Neural progenitor cell (in vitro differentiated cells): ENCODE measurements at regions not wholly inside any gene's neighbourhood (a gene's known extent, or its start where the extent isn't known, plus 50 kb on each side); places are given as distances from the start of the nearest gene placed in this dataset.
"Not testable (repeated sequence)": the region's sequence is repeated elsewhere in the genome, so short reads cannot be mapped to it uniquely, and the experiment has no call there.

Source experiments
- DNase-seq: peaks from one replicate; pipeline ENCODE4 v3.0.0-alpha.2; 2016; ENCODE audit warnings: low spot score
- H2AFZ ChIP-seq: fragments of 200-600 bp; sonication (generic); replicated peaks from 2 replicates; pipeline ENCODE4 v1.6.1; 2016; ENCODE audit warnings: antibody characterized with exemption
- H3F3A ChIP-seq: fragments of 200-600 bp; sonication (generic); 2 replicates; pipeline ENCODE4 v1.6.1; 2016; ENCODE audit warnings: antibody characterized with exemption, low read depth
- H3K27ac ChIP-seq: fragments of 200-600 bp; sonication (generic); 2 replicates; pipeline ENCODE4 v1.5.1; 2016; ENCODE audit warnings: mild to moderate bottlenecking
- H3K27me3 ChIP-seq: fragments of 200-600 bp; sonication (generic); 2 replicates; pipeline ENCODE4 v1.6.1; 2016; ENCODE audit warnings: mild to moderate bottlenecking, moderate library complexity
- H3K36me3 ChIP-seq: fragments of 200-600 bp; sonication (generic); 2 replicates; pipeline ENCODE4 v1.5.1; 2016
- H3K4me1 ChIP-seq: fragments of 200-600 bp; sonication (generic); 2 replicates; pipeline ENCODE4 v1.6.1; 2016; ENCODE audit warnings: mixed run types
- H3K4me2 ChIP-seq: fragments of 200-600 bp; sonication (generic); 2 replicates; pipeline ENCODE4 v1.6.1; 2016
- H3K4me3 ChIP-seq: fragments of 200-600 bp; sonication (generic); 2 replicates; pipeline ENCODE4 v1.5.1; 2016
- H3K79me2 ChIP-seq: fragments of 200-600 bp; sonication (generic); 2 replicates; pipeline ENCODE4 v1.6.1; 2016; ENCODE audit warnings: low read depth
- H3K9ac ChIP-seq: fragments of 200-600 bp; sonication (generic); 2 replicates; pipeline ENCODE4 v1.6.1; 2016
- H3K9me3 ChIP-seq: fragments of 200-600 bp; sonication (generic); 2 replicates; pipeline ENCODE4 v1.5.1; 2016; ENCODE audit warnings: low read depth
- H4K20me1 ChIP-seq: fragments of 200-600 bp; sonication (generic); 2 replicates; pipeline ENCODE4 v1.6.1; 2016; ENCODE audit warnings: low read depth
- H3K27ac Mint-ChIP-seq: 3 replicates; pipeline ENCODE4 v1.8.0; 2021; ENCODE audit warnings: mixed read lengths
- H3K27me3 Mint-ChIP-seq: 2 replicates; pipeline ENCODE4 v1.8.0; 2022; ENCODE audit warnings: low read depth, mild to moderate bottlenecking, inconsistent platforms, moderate library complexity, mixed read lengths; ENCODE audit not compliant: insufficient read depth
- H3K36me3 Mint-ChIP-seq: 3 replicates; pipeline ENCODE4 v1.8.0; 2021; ENCODE audit warnings: mixed read lengths
- H3K4me1 Mint-ChIP-seq: 3 replicates; pipeline ENCODE4 v1.8.0; 2021; ENCODE audit warnings: mixed read lengths
- H3K4me3 Mint-ChIP-seq: 3 replicates; pipeline ENCODE4 v1.8.0; 2021; ENCODE audit warnings: mild to moderate bottlenecking, moderate library complexity, mixed read lengths
- H3K9me3 Mint-ChIP-seq: 3 replicates; pipeline ENCODE4 v1.8.0; 2020; ENCODE audit warnings: mixed read lengths
- EZH2 ChIP-seq: fragments of 200-600 bp; sonication (generic); IDR thresholded peaks from 2 replicates; pipeline ENCODE4 v1.6.1; 2017; ENCODE audit warnings: antibody characterized with exemption, mild to moderate bottlenecking, moderate library complexity
- EZH2phosphoT487 ChIP-seq: fragments of 200-600 bp; sonication (generic); IDR thresholded peaks from 2 replicates; pipeline ENCODE4 v1.6.1; 2017; ENCODE audit warnings: antibody characterized with exemption
- TF ChIP-seq, protein P1 (sequence below): fragments of 200-600 bp; sonication (generic); IDR thresholded peaks from 2 replicates; pipeline ENCODE4 v1.5.1; 2017; ENCODE audit warnings: antibody characterized with exemption, mild to moderate bottlenecking

DNA sequence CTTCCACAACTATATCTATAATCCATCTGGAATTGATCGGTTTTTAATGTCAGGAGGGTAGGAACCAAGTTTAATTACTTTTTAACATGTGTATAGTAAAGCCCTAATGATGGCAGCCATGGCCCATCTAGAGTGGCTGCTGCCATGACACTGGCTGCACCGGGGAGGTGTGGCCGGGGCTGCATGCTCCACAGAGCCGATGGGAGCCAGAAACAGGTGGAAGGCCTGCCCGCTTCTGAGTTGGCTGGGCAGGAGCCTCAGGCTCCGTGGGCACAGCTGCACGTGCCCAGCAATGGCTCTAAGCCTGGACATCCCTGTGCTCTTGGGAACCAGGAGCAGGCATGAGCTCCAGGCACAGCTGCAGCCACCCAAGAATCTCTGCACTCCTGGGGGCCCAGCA lies 73.0 kb downstream of the GBP6 start:
- Histone ChIP-seq H4K20me1 (no peaks in the 10 kb centered on the region), H2AFZ (no peak overlapping the region), H3F3A (no peaks in the 10 kb centered on the region), H3K4me3 (no peak overlapping the region), H3K4me1 (peaks cover 10% of the 10 kb centered on the region), H3K4me2 (no peak overlapping the region), H3K27me3 (no peaks in the 10 kb centered on the region), H3K27ac (no peak overlapping the region), H3K36me3 (no peaks in the 10 kb centered on the region), H3K79me2 (no peaks in the 10 kb centered on the region), H3K9ac (no peak overlapping the region), H3K9me3 (no peaks in the 10 kb centered on the region)
- Mint-ChIP-seq H3K27me3 (peaks cover 3% of the 10 kb centered on the region), H3K36me3 (peaks cover 2% of the 10 kb centered on the region), H3K4me1 (no peaks in the 10 kb centered on the region), H3K9me3 (peaks cover 14% of the 10 kb centered on the region), H3K4me3 (no peak overlapping the region), H3K27ac (no peak overlapping the region)
- TF ChIP-seq EZH2 = no peak
- TF ChIP-seq, protein P1, sequence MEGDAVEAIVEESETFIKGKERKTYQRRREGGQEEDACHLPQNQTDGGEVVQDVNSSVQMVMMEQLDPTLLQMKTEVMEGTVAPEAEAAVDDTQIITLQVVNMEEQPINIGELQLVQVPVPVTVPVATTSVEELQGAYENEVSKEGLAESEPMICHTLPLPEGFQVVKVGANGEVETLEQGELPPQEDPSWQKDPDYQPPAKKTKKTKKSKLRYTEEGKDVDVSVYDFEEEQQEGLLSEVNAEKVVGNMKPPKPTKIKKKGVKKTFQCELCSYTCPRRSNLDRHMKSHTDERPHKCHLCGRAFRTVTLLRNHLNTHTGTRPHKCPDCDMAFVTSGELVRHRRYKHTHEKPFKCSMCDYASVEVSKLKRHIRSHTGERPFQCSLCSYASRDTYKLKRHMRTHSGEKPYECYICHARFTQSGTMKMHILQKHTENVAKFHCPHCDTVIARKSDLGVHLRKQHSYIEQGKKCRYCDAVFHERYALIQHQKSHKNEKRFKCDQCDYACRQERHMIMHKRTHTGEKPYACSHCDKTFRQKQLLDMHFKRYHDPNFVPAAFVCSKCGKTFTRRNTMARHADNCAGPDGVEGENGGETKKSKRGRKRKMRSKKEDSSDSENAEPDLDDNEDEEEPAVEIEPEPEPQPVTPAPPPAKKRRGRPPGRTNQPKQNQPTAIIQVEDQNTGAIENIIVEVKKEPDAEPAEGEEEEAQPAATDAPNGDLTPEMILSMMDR = no peak
- no peak for TF ChIP-seq EZH2phosphoT487
- no peak for DNase-seq

DNA sequence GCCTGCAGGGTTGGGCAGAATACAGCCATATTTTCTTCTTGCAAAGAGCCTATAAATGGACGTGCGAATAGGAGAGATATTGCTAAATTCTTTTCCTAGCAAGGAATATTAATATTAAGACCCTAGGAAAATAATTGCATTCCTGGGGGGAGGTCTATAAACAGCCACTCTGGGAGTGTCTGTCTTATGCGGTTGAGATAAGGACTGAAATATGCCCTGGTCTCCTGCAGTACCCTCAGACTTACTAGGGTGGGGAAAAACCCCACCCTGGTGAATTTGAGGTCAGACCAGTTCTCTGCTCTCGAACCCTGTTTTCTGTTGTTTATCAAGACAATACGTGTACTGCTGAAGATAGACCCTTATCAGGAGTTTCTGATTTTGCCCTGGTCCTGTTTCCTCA lies 74.4 kb downstream of the GBP6 start:
- not testable (repeated sequence) for H3K36me3 Mint-ChIP-seq

GRCh38 chr1:89440911-89441310 lies 77.1 kb downstream of the GBP6 start:
- H3K4me2 ChIP-seq = no peak overlapping the region
- no peak overlapping the region for H2AFZ ChIP-seq
- peaks cover 2% of the 10 kb centered on the region for H3K36me3 Mint-ChIP-seq
- no peaks in the 10 kb centered on the region for H3K79me2 ChIP-seq
- no peaks in the 10 kb centered on the region for H3K27me3 ChIP-seq
- H3K36me3 ChIP-seq = no peaks in the 10 kb centered on the region
- no peaks in the 10 kb centered on the region for H3F3A ChIP-seq
- peaks cover 4% of the 10 kb centered on the region for H3K27me3 Mint-ChIP-seq
- no peaks in the 10 kb centered on the region for H4K20me1 ChIP-seq
- H3K9ac ChIP-seq = no peak overlapping the region
- H3K27ac Mint-ChIP-seq = no peak overlapping the region
- H3K4me1 ChIP-seq = no peaks in the 10 kb centered on the region
- no peak overlapping the region for H3K4me3 Mint-ChIP-seq
- H3K9me3 ChIP-seq = no peaks in the 10 kb centered on the region
- no peaks in the 10 kb centered on the region for H3K4me1 Mint-ChIP-seq
- no peak overlapping the region for H3K4me3 ChIP-seq
- no peak overlapping the region for H3K27ac ChIP-seq
- H3K9me3 Mint-ChIP-seq = peaks cover 19% of the 10 kb centered on the region
- no peak for DNase-seq
- TF ChIP-seq EZH2 = no peak
- no peak for TF ChIP-seq EZH2phosphoT487
- TF ChIP-seq, protein P1 = no peak

More for the DNA sequence above, 74.4 kb downstream of the GBP6 start:
- not testable (repeated sequence) for DNase-seq, H3K4me3 Mint-ChIP-seq, H3K4me2 ChIP-seq, H3K27me3 Mint-ChIP-seq, H3K27me3 ChIP-seq, H3K27ac ChIP-seq, H2AFZ ChIP-seq, H3F3A ChIP-seq, H3K4me3 ChIP-seq, H3K27ac Mint-ChIP-seq, H3K36me3 ChIP-seq, H4K20me1 ChIP-seq, H3K9me3 ChIP-seq, H3K9ac ChIP-seq, H3K4me1 Mint-ChIP-seq, H3K4me1 ChIP-seq, H3K79me2 ChIP-seq
- peaks cover 16% of the 10 kb centered on the region for H3K9me3 Mint-ChIP-seq

DNA sequence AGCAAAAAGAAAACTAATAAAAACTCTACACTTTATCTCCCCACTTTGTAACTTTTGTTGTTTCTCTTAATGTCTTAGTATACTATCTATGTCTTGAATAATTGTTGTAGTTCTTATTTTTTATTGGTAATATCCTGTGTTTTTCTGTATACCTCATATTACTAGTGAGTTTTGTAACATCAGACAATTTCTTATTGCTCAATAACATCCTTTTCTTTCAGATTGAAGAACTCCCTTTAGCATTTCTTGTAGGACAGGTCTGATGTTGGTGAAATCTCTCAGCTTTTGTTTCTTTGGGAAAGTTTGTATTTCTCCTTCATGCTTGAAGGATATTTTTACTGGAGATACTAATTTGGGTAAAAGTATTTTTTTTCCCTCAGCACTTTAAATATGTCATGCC lies 79.8 kb upstream of the LRRC8B start:
- H3K4me1 Mint-ChIP-seq = no peaks in the 10 kb centered on the region
- H3K4me3 ChIP-seq = no peak overlapping the region
- no peak overlapping the region for H3K9ac ChIP-seq
- TF ChIP-seq EZH2 (no peak), EZH2phosphoT487 (no peak)
- TF ChIP-seq, protein P1 = no peak
- no peaks in the 10 kb centered on the region for H3K79me2 ChIP-seq
- H3K27me3 ChIP-seq = no peaks in the 10 kb centered on the region
- no peaks in the 10 kb centered on the region for H3K9me3 ChIP-seq
- H3K27ac Mint-ChIP-seq = no peak overlapping the region
- H3K4me2 ChIP-seq = no peak overlapping the region
- DNase-seq = no peak
- H4K20me1 ChIP-seq = no peaks in the 10 kb centered on the region
- H3K4me3 Mint-ChIP-seq = no peak overlapping the region
- no peaks in the 10 kb centered on the region for H3K4me1 ChIP-seq
- peaks cover 4% of the 10 kb centered on the region for H3K27me3 Mint-ChIP-seq
- no peak overlapping the region for H2AFZ ChIP-seq
- H3K36me3 Mint-ChIP-seq = no peaks in the 10 kb centered on the region
- H3K27ac ChIP-seq = no peak overlapping the region
- H3F3A ChIP-seq = no peaks in the 10 kb centered on the region
- H3K9me3 Mint-ChIP-seq = peaks cover 7% of the 10 kb centered on the region
- no peaks in the 10 kb centered on the region for H3K36me3 ChIP-seq
